HEK293T (cell line): ENCODE measurements at regions not wholly inside any gene's neighbourhood (a gene's known extent, or its start where the extent isn't known, plus 50 kb on each side); places are given as distances from the start of the nearest gene placed in this dataset.

Experiments used
- CTCF ChIA-PET: fragments of 350-600 bp; formaldehyde crosslinking; extraction: SDS; loops from one replicate; lab custom pipeline; 2021; ENCODE audit warnings: antibody characterized with exemption, inconsistent platforms; lab: Yijun Ruan, JAX
- POLR2A ChIA-PET: fragments of 350-600 bp; formaldehyde crosslinking; extraction: SDS; loops from one replicate; lab custom pipeline; 2020; ENCODE audit warnings: antibody characterized with exemption, inconsistent platforms; lab: Yijun Ruan, JAX
- DNase-seq: peaks from one replicate; pipeline ENCODE4 v3.0.0; 2012; ENCODE audit warnings: mixed read lengths; ENCODE audit errors: extremely low spot score
- ARNT ChIP-seq: fragments of 450-650 bp; IDR thresholded peaks from 2 replicates; pipeline ENCODE4 v1.6.1; 2017; ENCODE audit warnings: mild to moderate bottlenecking
- BHLHE40 ChIP-seq: fragments of 450-650 bp; IDR thresholded peaks from 2 replicates; pipeline ENCODE4 v1.6.1; 2016; ENCODE audit warnings: mild to moderate bottlenecking, moderate library complexity, borderline replicate concordance
- CTBP1 ChIP-seq: fragments of 450-650 bp; IDR thresholded peaks from 2 replicates; pipeline ENCODE4 v1.6.1; 2016; ENCODE audit warnings: borderline replicate concordance
- ELF4 ChIP-seq: fragments of 450-650 bp; IDR thresholded peaks from 2 replicates; pipeline ENCODE4 v1.6.1; 2017; ENCODE audit warnings: antibody characterized with exemption
- FOXA1 ChIP-seq: fragments of 450-650 bp; IDR thresholded peaks from 2 replicates; pipeline ENCODE4 v1.6.1; 2016; ENCODE audit warnings: mild to moderate bottlenecking
- FOXK2 ChIP-seq: fragments of 450-650 bp; IDR thresholded peaks from 2 replicates; pipeline ENCODE4 v1.6.1; 2016; ENCODE audit warnings: mild to moderate bottlenecking
- FOXM1 ChIP-seq: fragments of 450-650 bp; IDR thresholded peaks from 2 replicates; pipeline ENCODE4 v1.6.1; 2017; ENCODE audit warnings: mild to moderate bottlenecking, borderline replicate concordance
- HDGF ChIP-seq: fragments of 450-650 bp; IDR thresholded peaks from 2 replicates; pipeline ENCODE4 v1.6.1; 2017; ENCODE audit warnings: antibody characterized with exemption, borderline replicate concordance
- L3MBTL2 ChIP-seq: fragments of 450-650 bp; conservative IDR thresholded peaks from 2 replicates; pipeline ENCODE4 v1.6.1; 2016; ENCODE audit warnings: mild to moderate bottlenecking
- LEF1 ChIP-seq: fragments of 450-650 bp; IDR thresholded peaks from 2 replicates; pipeline ENCODE4 v1.6.1; 2017; ENCODE audit warnings: mild to moderate bottlenecking, borderline replicate concordance
- NFRKB ChIP-seq: fragments of 450-650 bp; IDR thresholded peaks from 2 replicates; pipeline ENCODE4 v1.6.1; 2016; ENCODE audit warnings: mild to moderate bottlenecking, moderate library complexity
- SP1 ChIP-seq: fragments of 450-650 bp; IDR thresholded peaks from 2 replicates; pipeline ENCODE4 v1.6.1; 2017
- SUZ12 ChIP-seq: fragments of 450-650 bp; IDR thresholded peaks from 2 replicates; pipeline ENCODE4 v1.6.1; 2016; ENCODE audit warnings: mild to moderate bottlenecking
- TARDBP ChIP-seq: fragments of 450-650 bp; IDR thresholded peaks from 2 replicates; pipeline ENCODE4 v1.6.1; 2016
- ZNF384 ChIP-seq: fragments of 450-650 bp; IDR thresholded peaks from 2 replicates; pipeline ENCODE4 v1.6.1; 2016
- TF ChIP-seq, protein P1 (sequence below): fragments of 450-650 bp; IDR thresholded peaks from 2 replicates; pipeline ENCODE4 v1.6.1; 2016

DNA sequence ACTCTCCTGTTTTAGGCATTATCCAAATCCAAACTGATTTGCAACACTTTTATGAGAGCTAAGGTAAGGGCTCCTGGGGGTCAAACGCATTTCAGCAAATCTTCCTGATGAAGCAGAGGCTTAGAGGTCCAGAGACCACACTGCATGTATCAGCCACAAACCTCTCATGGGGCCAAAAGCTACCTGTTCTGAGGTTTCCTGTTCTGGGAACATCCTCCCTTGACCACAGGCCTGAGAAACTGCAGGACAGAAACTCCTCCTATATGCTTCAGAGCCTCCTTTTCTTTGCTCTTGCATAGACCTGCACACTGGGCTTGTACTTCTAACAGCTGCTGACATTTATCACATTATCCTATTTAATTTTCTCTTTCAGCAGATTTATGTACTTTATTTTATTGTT, 92.6 kb downstream of the OR2K2 start:
- CTCF ChIA-PET: no interaction called here
- no peak for DNase-seq
- no peak for TF ChIP-seq BHLHE40
- TF ChIP-seq, protein P1, sequence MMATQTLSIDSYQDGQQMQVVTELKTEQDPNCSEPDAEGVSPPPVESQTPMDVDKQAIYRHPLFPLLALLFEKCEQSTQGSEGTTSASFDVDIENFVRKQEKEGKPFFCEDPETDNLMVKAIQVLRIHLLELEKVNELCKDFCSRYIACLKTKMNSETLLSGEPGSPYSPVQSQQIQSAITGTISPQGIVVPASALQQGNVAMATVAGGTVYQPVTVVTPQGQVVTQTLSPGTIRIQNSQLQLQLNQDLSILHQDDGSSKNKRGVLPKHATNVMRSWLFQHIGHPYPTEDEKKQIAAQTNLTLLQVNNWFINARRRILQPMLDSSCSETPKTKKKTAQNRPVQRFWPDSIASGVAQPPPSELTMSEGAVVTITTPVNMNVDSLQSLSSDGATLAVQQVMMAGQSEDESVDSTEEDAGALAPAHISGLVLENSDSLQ: no peak
- TF ChIP-seq FOXM1: no peak
- no peak for TF ChIP-seq ELF4
- no peak for TF ChIP-seq ARNT
- TF ChIP-seq ZNF384: no peak
- TF ChIP-seq CTBP1: no peak
- no peak for TF ChIP-seq L3MBTL2
- TF ChIP-seq LEF1: no peak
- no peak for TF ChIP-seq FOXK2
- TF ChIP-seq SP1: no peak
- no peak for TF ChIP-seq HDGF
- POLR2A ChIA-PET: no interaction called here

DNA sequence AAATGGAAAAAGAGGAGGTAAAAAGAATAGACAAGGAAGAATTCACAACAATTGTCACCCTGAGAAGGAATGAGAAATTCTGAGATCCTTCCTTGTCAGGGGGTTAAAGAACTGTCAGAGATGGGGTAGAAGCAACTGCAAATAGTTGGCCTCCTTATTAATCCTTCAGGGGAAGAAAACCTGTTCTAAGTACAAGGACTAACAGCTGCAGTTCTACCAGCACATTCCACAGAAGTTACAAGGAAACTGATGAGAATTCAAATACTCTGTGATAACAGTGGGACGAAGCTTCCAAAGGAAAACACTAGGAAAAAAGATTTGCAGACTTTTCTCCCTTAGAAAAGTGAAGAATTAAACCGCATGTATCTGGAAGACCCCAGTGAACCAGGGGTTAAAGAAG, 93.7 kb downstream of the OR2K2 start:
- POLR2A ChIA-PET: no interaction called here
- no peak for DNase-seq
- TF ChIP-seq ZNF384: no peak
- no peak for TF ChIP-seq SUZ12
- TF ChIP-seq ARNT: no peak
- no peak for TF ChIP-seq L3MBTL2
- no peak for TF ChIP-seq BHLHE40
- TF ChIP-seq TARDBP: no peak
- no peak for TF ChIP-seq CTBP1
- CTCF ChIA-PET: no interaction called here

DNA sequence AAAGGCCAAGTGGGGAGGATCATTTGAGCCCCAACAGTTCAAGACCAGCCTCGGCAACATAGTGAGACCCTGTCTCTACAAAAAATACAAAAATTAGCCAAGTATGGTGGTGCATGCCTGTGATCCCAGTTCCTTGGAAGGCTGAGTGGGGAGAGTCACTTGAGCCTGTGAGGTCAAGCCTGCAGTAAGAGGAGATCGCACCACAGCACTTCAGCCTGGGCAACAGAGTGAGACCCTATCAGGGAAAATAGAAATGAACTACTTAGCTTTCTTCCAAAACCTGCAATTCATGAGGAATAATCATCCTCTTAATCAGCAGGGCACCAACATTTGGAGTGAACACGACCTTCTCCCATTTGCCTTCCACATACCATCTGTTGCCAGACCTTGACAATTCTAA, 96.1 kb downstream of the OR2K2 start:
- ChIA-PET POLR2A (no interaction called here), CTCF (no interaction called here)
- no peak for DNase-seq
- TF ChIP-seq HDGF (no peak), BHLHE40 (no peak), LEF1 (no peak), NFRKB (no peak), SUZ12 (no peak), SP1 (no peak), ARNT (no peak), TARDBP (no peak), ELF4 (no peak), FOXM1 (no peak)

DNA sequence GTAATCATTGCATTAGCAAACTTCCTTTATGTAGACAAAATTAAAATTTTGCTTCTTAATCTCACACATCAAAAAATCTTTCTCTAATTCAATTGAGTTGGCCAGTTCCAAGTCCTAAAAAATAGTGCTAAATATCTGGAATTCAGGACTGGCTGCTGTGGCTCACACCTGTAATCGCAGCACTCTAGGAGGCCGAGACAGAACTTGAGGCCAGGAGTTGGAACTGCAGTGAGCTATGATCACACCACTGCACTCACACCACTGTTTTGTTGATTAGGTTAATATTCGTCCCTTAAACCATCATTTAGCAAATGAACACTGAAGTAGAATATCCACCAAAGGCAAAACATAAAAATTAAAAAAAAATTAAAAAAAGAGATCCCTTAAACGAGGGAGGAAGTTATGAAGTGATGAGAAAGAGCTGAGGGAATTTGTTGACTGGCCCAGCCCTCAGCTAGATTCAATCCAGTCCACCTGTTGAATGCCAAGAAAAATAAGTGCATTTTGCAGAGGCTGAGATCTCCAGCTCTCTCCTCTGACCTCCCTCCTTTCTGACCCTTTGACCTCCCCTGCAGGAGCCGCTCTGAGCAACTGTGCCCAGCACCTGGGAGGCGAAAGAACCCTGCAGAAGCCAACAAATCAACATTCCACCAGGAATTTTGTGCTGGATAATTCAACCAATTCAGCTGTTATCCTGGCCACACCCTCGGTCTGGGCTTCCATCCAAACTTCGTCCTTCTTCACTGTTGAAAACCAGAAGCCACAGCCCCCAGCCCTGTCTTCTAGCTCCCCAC, 96.8 kb downstream of the OR2K2 start:
- ChIA-PET CTCF (no interaction called here), POLR2A (no interaction called here)
- TF ChIP-seq CTBP1: no peak
- no peak for TF ChIP-seq ELF4
- TF ChIP-seq SUZ12: no peak
- no peak for TF ChIP-seq TARDBP
- TF ChIP-seq NFRKB: no peak
- no peak for TF ChIP-seq ARNT
- TF ChIP-seq FOXA1: no peak
- no peak for TF ChIP-seq LEF1
- no peak for TF ChIP-seq BHLHE40
- no peak for TF ChIP-seq HDGF
- no peak for TF ChIP-seq SP1
- TF ChIP-seq FOXK2: no peak
- TF ChIP-seq, protein P1: no peak
- no peak for TF ChIP-seq ZNF384
- no peak for TF ChIP-seq L3MBTL2
- TF ChIP-seq FOXM1: no peak
- DNase-seq: no peak

DNA sequence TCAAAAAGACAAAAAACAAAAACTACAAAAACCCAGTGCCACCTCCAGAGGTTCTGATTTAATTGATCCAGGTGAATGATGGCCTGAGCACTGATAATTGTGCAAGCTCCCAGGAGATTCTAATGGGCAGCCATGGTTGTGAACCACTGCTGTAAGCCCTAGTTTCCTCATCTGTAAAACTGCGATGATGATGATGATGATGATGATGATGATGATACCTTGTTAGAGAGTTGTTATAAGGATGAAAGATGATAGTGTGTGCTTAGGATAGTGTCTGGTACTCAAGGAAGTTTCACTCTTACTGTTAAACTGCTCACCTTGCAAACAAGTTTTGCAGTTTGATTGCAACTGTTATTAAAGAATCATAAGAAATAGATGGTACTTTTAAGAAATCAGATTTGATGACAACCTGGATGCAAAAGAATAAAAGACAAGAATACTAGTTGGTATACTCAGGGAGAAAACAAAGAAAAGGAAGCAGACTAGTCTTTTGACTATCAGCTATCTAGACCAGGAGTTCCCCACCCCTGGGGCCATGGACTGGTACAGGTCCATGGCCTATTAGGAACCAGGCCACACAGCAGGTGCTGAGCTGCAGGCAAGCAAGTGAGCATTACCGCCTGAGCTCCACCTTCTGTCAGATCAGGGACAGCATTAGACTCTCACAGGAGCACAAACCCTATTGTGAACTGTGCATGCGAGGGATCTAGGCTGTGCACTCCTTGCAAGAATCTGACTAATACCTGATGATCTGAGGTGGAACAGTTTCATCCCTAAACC, 98.0 kb downstream of the OR2K2 start:
- TF ChIP-seq FOXM1 (no peak), CTBP1 (no peak), FOXK2 (no peak)
- no peak for DNase-seq
- POLR2A ChIA-PET: no interaction called here
- CTCF ChIA-PET: no interaction called here

DNA sequence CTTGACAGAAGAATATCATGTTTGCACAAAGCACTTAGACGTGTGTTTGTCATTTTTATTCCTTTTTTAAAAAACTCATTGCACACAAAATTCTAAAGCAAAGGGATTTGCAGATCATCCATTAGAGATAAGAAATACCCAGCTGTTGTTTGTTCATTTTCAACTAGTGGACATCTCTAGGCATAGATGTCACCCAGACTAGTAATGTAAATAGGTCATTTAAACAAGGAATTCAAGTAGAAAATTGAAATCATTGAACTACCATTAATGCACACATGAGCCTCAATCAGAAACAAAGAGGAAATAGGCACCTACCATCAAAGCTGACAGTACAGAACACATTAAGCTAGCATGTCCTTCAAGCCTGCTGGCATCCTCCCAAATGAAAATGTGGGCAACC, 107.3 kb downstream of the OR2K2 start:
- TF ChIP-seq ARNT (no peak), TARDBP (no peak), ZNF384 (no peak), FOXA1 (no peak), HDGF (no peak), NFRKB (no peak), ELF4 (no peak), L3MBTL2 (no peak), BHLHE40 (no peak), CTBP1 (no peak), FOXM1 (no peak)
- POLR2A ChIA-PET: no interaction called here
- CTCF ChIA-PET: no interaction called here
- no peak for DNase-seq

DNA sequence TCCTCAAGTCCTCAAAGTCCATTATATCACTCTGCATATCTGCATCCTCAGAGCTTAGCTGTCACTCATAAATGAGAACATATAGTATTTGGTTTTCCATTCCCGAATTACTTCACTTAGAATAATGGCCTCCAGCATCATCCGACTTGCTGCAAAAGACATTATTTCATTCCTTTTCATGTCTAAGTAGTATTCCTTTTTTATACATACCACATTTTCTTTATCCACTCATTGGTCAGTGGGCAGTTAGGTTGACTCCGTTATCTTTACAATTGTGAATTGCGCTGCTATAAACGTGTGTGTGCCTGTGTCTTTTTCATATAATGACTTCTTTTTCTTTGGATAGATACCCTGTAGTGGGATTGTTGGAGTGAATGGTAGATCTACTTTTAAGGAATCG, 117.2 kb downstream of the OR2K2 start:
- POLR2A ChIA-PET: no interaction called here
- DNase-seq: no peak
- CTCF ChIA-PET: no interaction called here
- no peak for TF ChIP-seq NFRKB
- no peak for TF ChIP-seq HDGF
- TF ChIP-seq FOXA1: no peak
- TF ChIP-seq ZNF384: no peak
- TF ChIP-seq, protein P1: no peak
- TF ChIP-seq CTBP1: no peak
- TF ChIP-seq FOXM1: no peak
- no peak for TF ChIP-seq SUZ12
- no peak for TF ChIP-seq SP1
- TF ChIP-seq LEF1: no peak
- TF ChIP-seq TARDBP: no peak
- no peak for TF ChIP-seq ARNT
- no peak for TF ChIP-seq FOXK2
- TF ChIP-seq BHLHE40: no peak
- TF ChIP-seq L3MBTL2: no peak
- TF ChIP-seq ELF4: no peak
